Neural progenitor cell (in vitro differentiated cells): ENCODE measurements at regions not wholly inside any gene's neighbourhood (a gene's known extent, or its start where the extent isn't known, plus 50 kb on each side); places are given as distances from the start of the nearest gene placed in this dataset.

ENCODE experiments used
- EZH2phosphoT487 ChIP-seq: fragments of 200-600 bp; sonication (generic); IDR thresholded peaks from 2 replicates; pipeline ENCODE4 v1.6.1; 2017; ENCODE audit warnings: antibody characterized with exemption
- TF ChIP-seq, protein P1 (sequence below): fragments of 200-600 bp; sonication (generic); IDR thresholded peaks from 2 replicates; pipeline ENCODE4 v1.5.1; 2017; ENCODE audit warnings: antibody characterized with exemption, mild to moderate bottlenecking

DNA sequence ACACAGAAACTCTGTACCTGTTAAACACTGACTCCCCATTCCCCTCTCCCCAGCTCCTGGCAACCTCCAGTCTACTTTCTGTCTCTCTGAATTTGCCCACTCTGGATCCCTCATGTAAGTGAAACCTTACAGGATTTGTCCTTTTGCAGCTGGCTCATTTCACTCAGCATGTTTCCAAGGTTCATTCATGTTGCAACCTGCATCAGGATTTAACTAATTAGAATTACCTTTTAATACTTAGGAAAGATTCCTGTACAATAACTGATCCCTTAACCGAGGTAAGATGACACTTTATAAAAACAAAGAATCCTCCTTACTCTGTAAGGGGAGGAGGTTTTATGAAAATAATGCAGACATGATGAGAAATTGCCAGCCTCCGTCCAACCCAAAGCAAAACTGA lies 113.1 kb upstream of the MTHFD1L start:
- TF ChIP-seq, protein P1, sequence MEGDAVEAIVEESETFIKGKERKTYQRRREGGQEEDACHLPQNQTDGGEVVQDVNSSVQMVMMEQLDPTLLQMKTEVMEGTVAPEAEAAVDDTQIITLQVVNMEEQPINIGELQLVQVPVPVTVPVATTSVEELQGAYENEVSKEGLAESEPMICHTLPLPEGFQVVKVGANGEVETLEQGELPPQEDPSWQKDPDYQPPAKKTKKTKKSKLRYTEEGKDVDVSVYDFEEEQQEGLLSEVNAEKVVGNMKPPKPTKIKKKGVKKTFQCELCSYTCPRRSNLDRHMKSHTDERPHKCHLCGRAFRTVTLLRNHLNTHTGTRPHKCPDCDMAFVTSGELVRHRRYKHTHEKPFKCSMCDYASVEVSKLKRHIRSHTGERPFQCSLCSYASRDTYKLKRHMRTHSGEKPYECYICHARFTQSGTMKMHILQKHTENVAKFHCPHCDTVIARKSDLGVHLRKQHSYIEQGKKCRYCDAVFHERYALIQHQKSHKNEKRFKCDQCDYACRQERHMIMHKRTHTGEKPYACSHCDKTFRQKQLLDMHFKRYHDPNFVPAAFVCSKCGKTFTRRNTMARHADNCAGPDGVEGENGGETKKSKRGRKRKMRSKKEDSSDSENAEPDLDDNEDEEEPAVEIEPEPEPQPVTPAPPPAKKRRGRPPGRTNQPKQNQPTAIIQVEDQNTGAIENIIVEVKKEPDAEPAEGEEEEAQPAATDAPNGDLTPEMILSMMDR = no peak
- TF ChIP-seq EZH2phosphoT487 = no peak
